Mesenchymal stem cell (in vitro differentiated cells and primary cell): ENCODE measurements at regions not wholly inside any gene's neighbourhood (a gene's known extent, or its start where the extent isn't known, plus 50 kb on each side); places are given as distances from the start of the nearest gene placed in this dataset.

ENCODE experiments used
- DNase-seq: peaks from one replicate; pipeline ENCODE4 v3.0.0-alpha.2; 2013
- H2AFZ ChIP-seq: one replicate; pipeline ENCODE4 v1.6.1; 2013; ENCODE audit warnings: low read depth, mild to moderate bottlenecking, control low read depth, inconsistent platforms, low read length, moderate library complexity
- H2AK5ac ChIP-seq: 2 replicates; pipeline ENCODE4 v1.6.1; 2013; ENCODE audit warnings: low read length, moderate library complexity, mild to moderate bottlenecking, inconsistent platforms; ENCODE audit not compliant: severe bottlenecking
- H2BK120ac ChIP-seq: one replicate; pipeline ENCODE4 v1.6.1; 2013; ENCODE audit warnings: low read depth, mild to moderate bottlenecking, inconsistent platforms, low read length, moderate library complexity
- H2BK12ac ChIP-seq, 2 experiments: one replicate each; pipeline ENCODE4 v1.6.1; 2013; ENCODE audit warnings: inconsistent platforms in 2 of 2, low read length in 2 of 2, mild to moderate bottlenecking in 2 of 2, moderate library complexity in 2 of 2, control low read depth in 1 of 2
- H2BK15ac ChIP-seq: one replicate; pipeline ENCODE4 v1.6.1; 2013; ENCODE audit warnings: mild to moderate bottlenecking, low read depth, inconsistent platforms; ENCODE audit not compliant: poor library complexity, severe bottlenecking
- H2BK5ac ChIP-seq: 2 replicates; pipeline ENCODE4 v1.6.1; 2013; ENCODE audit warnings: low read depth, mild to moderate bottlenecking, low read length, control low read depth, inconsistent platforms; ENCODE audit not compliant: poor library complexity, severe bottlenecking
- H3K14ac ChIP-seq, 2 experiments: one replicate each; pipeline ENCODE4 v1.6.1; 2013; ENCODE audit warnings: inconsistent platforms in 2 of 2, low read length in 2 of 2, control low read depth in 1 of 2, mild to moderate bottlenecking in 1 of 2, moderate library complexity in 1 of 2
- H3K18ac ChIP-seq, 2 experiments: one replicate each; pipeline ENCODE4 v1.6.1; 2013; ENCODE audit warnings: inconsistent platforms in 2 of 2, low read length in 2 of 2, control low read depth in 1 of 2, low read depth in 1 of 2, mild to moderate bottlenecking in 1 of 2
- H3K23ac ChIP-seq, 2 experiments: one replicate each; pipeline ENCODE4 v1.6.1; 2013; ENCODE audit warnings: inconsistent platforms in 2 of 2, low read length in 2 of 2, mild to moderate bottlenecking in 2 of 2, moderate library complexity in 2 of 2, control low read depth in 1 of 2
- H3K27ac ChIP-seq: 2 replicates; pipeline ENCODE4 v1.5.1; 2013; ENCODE audit warnings: mild to moderate bottlenecking, moderate library complexity, low read length, control low read depth, inconsistent platforms; ENCODE audit not compliant: poor library complexity, severe bottlenecking
- H3K27me3 ChIP-seq, 2 experiments: 2 replicates each; pipeline versions ENCODE4 v1.6.1 to v1.7.0; 2013; ENCODE audit warnings: low read length in 2 of 2, mild to moderate bottlenecking in 2 of 2, moderate library complexity in 2 of 2, control low read depth in 1 of 2, inconsistent platforms in 1 of 2; ENCODE audit not compliant: control insufficient read depth in 1 of 2, insufficient read depth in 1 of 2
- H3K36me3 ChIP-seq, 2 experiments: 2 replicates each; pipeline versions ENCODE4 v1.6.1 to v1.7.0; 2013; ENCODE audit warnings: low read length in 2 of 2, control low read depth in 1 of 2, inconsistent platforms in 1 of 2, low read depth in 1 of 2, mild to moderate bottlenecking in 1 of 2; ENCODE audit not compliant: insufficient read depth in 2 of 2, control insufficient read depth in 1 of 2
- H3K4ac ChIP-seq, 2 experiments: one replicate each; pipeline ENCODE4 v1.6.1; 2013; ENCODE audit warnings: inconsistent platforms in 2 of 2, low read length in 2 of 2, mild to moderate bottlenecking in 2 of 2, moderate library complexity in 2 of 2, control low read depth in 1 of 2, low read depth in 1 of 2
- H3K4me1 ChIP-seq: 2 replicates; pipeline ENCODE4 v1.6.1; 2013; ENCODE audit warnings: low read depth, low read length, control low read depth; ENCODE audit not compliant: control insufficient read depth, insufficient read depth
- H3K4me2 ChIP-seq: 2 replicates; pipeline ENCODE4 v1.6.1; 2013; ENCODE audit warnings: low read length, mild to moderate bottlenecking, inconsistent platforms; ENCODE audit not compliant: poor library complexity, severe bottlenecking
- H3K4me3 ChIP-seq, 2 experiments: 2 replicates each; pipeline versions ENCODE4 v1.5.1 to v1.7.0; 2013; ENCODE audit warnings: low read length in 2 of 2, mild to moderate bottlenecking in 2 of 2, control low read depth in 1 of 2, low read depth in 1 of 2; ENCODE audit not compliant: insufficient read depth in 1 of 2
- H3K79me1 ChIP-seq: replicated peaks from 2 replicates; pipeline ENCODE4 v1.6.1; 2013; ENCODE audit warnings: mild to moderate bottlenecking, control low read depth, low read length, inconsistent platforms; ENCODE audit not compliant: poor library complexity, severe bottlenecking
- H3K9ac ChIP-seq: 2 replicates; pipeline ENCODE4 v1.7.0; 2013; ENCODE audit warnings: mild to moderate bottlenecking, low read length, moderate library complexity
- H3K9me3 ChIP-seq: 2 replicates; pipeline ENCODE4 v1.7.0; 2013; ENCODE audit warnings: mild to moderate bottlenecking, low read length; ENCODE audit not compliant: control insufficient read depth
- H4K8ac ChIP-seq: one replicate; pipeline ENCODE4 v1.6.1; 2013; ENCODE audit warnings: inconsistent platforms, mild to moderate bottlenecking, low read length, moderate library complexity
- H4K91ac ChIP-seq: one replicate; pipeline ENCODE4 v1.6.1; 2013; ENCODE audit warnings: mild to moderate bottlenecking, low read length, inconsistent platforms
- WGBS: methylation state at CpG from one replicate; pipeline ENCODE4 v1.1.7; 2013; ENCODE audit warnings: mixed read lengths; 5-methylcytosine and 5-hydroxymethylcytosine counted together

DNA sequence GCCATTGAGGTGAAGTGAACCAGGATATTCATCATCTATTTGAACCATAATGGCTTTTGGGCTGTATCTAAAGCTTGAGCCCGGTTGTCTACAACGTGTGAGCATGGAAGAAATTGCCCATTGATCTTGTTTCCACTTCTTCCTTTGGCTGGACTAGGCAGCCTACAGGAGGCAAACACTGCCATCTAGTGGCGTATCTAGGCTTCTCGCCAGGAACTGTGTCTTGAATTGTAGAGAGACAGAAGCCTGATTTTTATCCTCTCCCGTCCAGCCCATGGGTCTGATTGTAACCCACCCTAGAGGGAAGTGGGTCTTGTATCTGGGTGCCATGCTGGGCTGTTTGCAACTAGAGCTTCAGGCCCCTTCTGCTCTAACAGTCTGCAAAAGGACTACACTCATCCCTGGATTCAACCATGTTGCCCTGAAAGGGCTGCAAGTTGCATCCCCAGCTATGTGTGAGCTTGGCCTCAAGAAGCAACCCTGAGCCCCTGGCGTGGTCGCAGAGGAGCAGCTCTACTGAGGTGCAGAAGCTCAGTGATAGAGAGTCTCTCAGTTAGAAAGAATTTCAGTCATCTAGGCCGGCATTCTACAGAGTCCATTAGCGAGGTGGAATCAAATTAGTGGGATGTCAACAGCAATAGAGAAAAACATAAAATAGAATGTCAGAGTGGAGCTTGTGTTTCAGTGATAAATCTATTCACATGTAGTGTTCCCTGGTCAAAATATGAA is 170.2 kb upstream of the UMPS start:
- Histone ChIP-seq H2AK5ac (peak overlapping the region; percentile 26), H2BK12ac (peak overlapping the region in 1 of 2 experiments; percentile 45), H3K4ac (no peak overlapping the region), H3K9me3 (no peaks in the 10 kb centered on the region), H3K27me3 (peaks cover 10 to 18% of the 10 kb centered on the region in 2 experiments), H2BK15ac (no peak overlapping the region), H2AFZ (no peak overlapping the region), H3K4me3 (no peak overlapping the region), H4K8ac (no peak overlapping the region), H3K79me1 (no peaks in the 10 kb centered on the region), H3K18ac (peak overlapping the region; percentile 28 to 46), H3K27ac (peak overlapping the region; percentile 66), H3K4me1 (peaks cover 14% of the 10 kb centered on the region), H2BK5ac (no peak overlapping the region), H3K14ac (no peak overlapping the region), H3K23ac (no peak overlapping the region), H3K9ac (peak overlapping the region; percentile 38), H4K91ac (no peak overlapping the region), H2BK120ac (no peak overlapping the region), H3K4me2 (no peak overlapping the region), H3K36me3 (peaks cover 0 to 4% of the 10 kb centered on the region in 2 experiments)
- peak; percentile 88 for DNase-seq
- WGBS = 29% methylated on average over 9 of the region's 9 CpGs

DNA sequence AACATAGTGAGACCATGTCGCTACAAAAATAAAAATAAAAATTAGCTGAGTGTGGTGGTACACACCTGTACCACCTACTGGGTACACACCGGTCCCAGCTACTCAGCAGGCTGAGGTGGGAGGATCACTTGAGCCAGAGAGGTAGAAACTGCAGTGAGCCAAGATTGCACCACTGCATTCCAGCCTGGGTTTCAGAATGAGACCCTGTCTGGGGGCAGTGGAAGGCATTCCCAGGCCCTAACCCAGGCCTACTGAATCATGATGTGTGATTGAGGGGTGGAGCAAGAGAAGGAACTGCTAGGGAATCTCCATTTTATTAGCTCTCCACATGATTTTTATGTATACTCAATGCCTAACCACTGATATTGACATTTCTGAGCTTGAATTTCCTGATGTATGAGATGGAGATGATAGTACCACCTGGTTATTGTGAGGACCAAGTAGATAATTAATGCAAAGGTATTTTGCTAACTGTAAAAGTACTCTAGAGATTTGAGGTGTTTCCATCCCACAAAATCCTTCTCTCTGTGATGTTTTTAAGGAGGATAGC is 169.5 kb upstream of the UMPS start:
- no peak overlapping the region for H2BK5ac ChIP-seq
- no peaks in the 10 kb centered on the region for H3K9me3 ChIP-seq
- H3K4ac ChIP-seq = no peak overlapping the region
- H4K8ac ChIP-seq = no peak overlapping the region
- no peak overlapping the region for H4K91ac ChIP-seq
- no peak overlapping the region for H3K4me3 ChIP-seq
- peaks cover 0 to 4% of the 10 kb centered on the region in 2 experiments for H3K36me3 ChIP-seq
- H2AFZ ChIP-seq = no peak overlapping the region
- no peak overlapping the region for H2BK12ac ChIP-seq
- H3K9ac ChIP-seq = no peak overlapping the region
- H3K4me2 ChIP-seq = no peak overlapping the region
- peaks cover 10 to 23% of the 10 kb centered on the region in 2 experiments for H3K27me3 ChIP-seq
- H3K14ac ChIP-seq = no peak overlapping the region
- WGBS = 82% methylated on average over 2 of the region's 2 CpGs
- no peak overlapping the region for H3K23ac ChIP-seq
- peaks cover 14% of the 10 kb centered on the region for H3K4me1 ChIP-seq
- DNase-seq = no peak
- H2AK5ac ChIP-seq = no peak overlapping the region
- no peak overlapping the region for H3K27ac ChIP-seq
- no peak overlapping the region for H3K18ac ChIP-seq
- H3K79me1 ChIP-seq = no peaks in the 10 kb centered on the region
- no peak overlapping the region for H2BK15ac ChIP-seq
- no peak overlapping the region for H2BK120ac ChIP-seq

DNA sequence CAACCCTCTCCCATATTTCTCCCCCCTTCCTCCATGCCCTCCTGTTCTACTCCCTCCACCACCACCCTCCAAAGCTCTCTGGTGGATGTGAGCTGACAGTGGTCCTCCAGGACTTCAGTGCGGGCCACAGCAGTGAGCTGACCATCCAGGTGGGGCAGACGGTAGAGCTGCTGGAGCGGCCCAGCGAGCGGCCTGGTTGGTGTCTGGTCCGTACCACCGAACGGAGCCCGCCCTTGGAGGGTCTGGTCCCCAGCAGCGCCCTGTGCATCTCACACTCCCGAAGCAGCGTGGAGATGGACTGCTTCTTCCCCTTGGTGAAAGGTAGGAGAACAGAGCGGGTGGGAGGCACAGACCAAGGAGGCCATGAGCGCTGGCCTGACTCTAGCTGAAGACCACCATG is 167.5 kb upstream of the UMPS start:
- 94% methylated on average over 14 of the region's 14 CpGs for WGBS
- no peak overlapping the region for H2BK15ac ChIP-seq
- H3K4me3 ChIP-seq = no peak overlapping the region
- no peaks in the 10 kb centered on the region for H3K79me1 ChIP-seq
- H3K36me3 ChIP-seq = peaks cover 0 to 4% of the 10 kb centered on the region in 2 experiments
- no peak overlapping the region for H2AFZ ChIP-seq
- H3K9me3 ChIP-seq = no peaks in the 10 kb centered on the region
- no peak for DNase-seq
- H2BK12ac ChIP-seq = no peak overlapping the region
- H3K4me1 ChIP-seq = peaks cover 10% of the 10 kb centered on the region
- no peak overlapping the region for H3K27ac ChIP-seq
- H2BK5ac ChIP-seq = no peak overlapping the region
- H4K91ac ChIP-seq = no peak overlapping the region
- H3K27me3 ChIP-seq = peaks cover 10 to 37% of the 10 kb centered on the region in 2 experiments
- H3K4me2 ChIP-seq = no peak overlapping the region
- H3K18ac ChIP-seq = no peak overlapping the region
- no peak overlapping the region for H3K14ac ChIP-seq
- H3K23ac ChIP-seq = no peak overlapping the region
- H2AK5ac ChIP-seq = no peak overlapping the region
- H4K8ac ChIP-seq = no peak overlapping the region
- no peak overlapping the region for H2BK120ac ChIP-seq
- no peak overlapping the region for H3K9ac ChIP-seq
- no peak overlapping the region for H3K4ac ChIP-seq

DNA sequence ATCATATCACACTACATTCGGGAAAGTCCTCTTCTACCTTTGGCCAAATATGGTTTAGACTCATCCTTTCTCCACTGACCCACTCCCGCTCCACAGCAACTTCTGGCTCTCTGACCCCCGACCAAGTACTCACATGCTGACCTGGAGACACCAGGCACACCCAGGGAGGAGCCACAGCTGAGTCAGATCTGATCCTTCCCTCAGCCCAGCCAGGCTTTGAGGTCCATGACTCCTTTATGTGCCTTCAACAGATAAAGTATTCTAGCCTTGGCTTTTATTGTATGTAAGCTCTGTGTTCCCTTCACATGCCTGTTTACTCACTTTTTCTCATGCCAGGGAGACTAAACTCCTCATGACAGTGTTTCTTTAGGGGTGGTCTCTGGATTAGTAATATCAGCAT is 166.9 kb upstream of the UMPS start:
- H3K14ac ChIP-seq = no peak overlapping the region
- H4K91ac ChIP-seq = no peak overlapping the region
- no peak overlapping the region for H2AFZ ChIP-seq
- DNase-seq = peak; percentile 27
- H2BK5ac ChIP-seq = no peak overlapping the region
- H3K18ac ChIP-seq = no peak overlapping the region
- H4K8ac ChIP-seq = no peak overlapping the region
- no peak overlapping the region for H3K4me2 ChIP-seq
- no peaks in the 10 kb centered on the region for H3K79me1 ChIP-seq
- no peak overlapping the region for H2BK15ac ChIP-seq
- H3K9me3 ChIP-seq = no peaks in the 10 kb centered on the region
- no peak overlapping the region for H3K4ac ChIP-seq
- no peak overlapping the region for H3K4me3 ChIP-seq
- WGBS = 75% methylated on average over 3 of the region's 3 CpGs
- H2AK5ac ChIP-seq = no peak overlapping the region
- H3K4me1 ChIP-seq = peaks cover 10% of the 10 kb centered on the region
- H3K36me3 ChIP-seq = peaks cover 0 to 4% of the 10 kb centered on the region in 2 experiments
- peaks cover 10 to 37% of the 10 kb centered on the region in 2 experiments for H3K27me3 ChIP-seq
- H2BK120ac ChIP-seq = no peak overlapping the region
- H3K27ac ChIP-seq = no peak overlapping the region
- H2BK12ac ChIP-seq = peak overlapping the region in 1 of 2 experiments; percentile 35
- no peak overlapping the region for H3K23ac ChIP-seq
- H3K9ac ChIP-seq = no peak overlapping the region
